SK-N-SH (cell line): ENCODE measurements at regions not wholly inside any gene's neighbourhood (a gene's known extent, or its start where the extent isn't known, plus 50 kb on each side); places are given as distances from the start of the nearest gene placed in this dataset.

Experiments used
- CTCF ChIP-seq: fragments of 200-600 bp; sonication (generic); IDR thresholded peaks from 2 replicates; pipeline ENCODE4 v1.6.1; 2017; ENCODE audit warnings: antibody characterized with exemption, mild to moderate bottlenecking, moderate library complexity
- EP300 ChIP-seq, 2 experiments: IDR thresholded peaks; 2 replicates each; pipeline versions ENCODE4 v1.4.0 to v1.6.1; 2012; ENCODE audit warnings: borderline replicate concordance in 1 of 2, low read depth in 1 of 2, low read length in 1 of 2
- FOXM1 ChIP-seq: IDR thresholded peaks from 2 replicates; pipeline ENCODE4 v1.4.0; 2012; ENCODE audit warnings: low read depth, mild to moderate bottlenecking
- MAX ChIP-seq: IDR thresholded peaks from 2 replicates; pipeline ENCODE4 v1.4.0; 2012; ENCODE audit warnings: low read depth
- MXI1 ChIP-seq: IDR thresholded peaks from 2 replicates; pipeline ENCODE4 v1.6.1; 2012; ENCODE audit warnings: mild to moderate bottlenecking, low read depth, low read length, improper control_type of control experiment
- RAD21 ChIP-seq: IDR thresholded peaks from 2 replicates; pipeline ENCODE4 v1.6.1; 2012; ENCODE audit warnings: mild to moderate bottlenecking, low read length
- REST ChIP-seq: IDR thresholded peaks from 2 replicates; pipeline ENCODE4 v1.6.1; 2012; ENCODE audit warnings: mild to moderate bottlenecking, low read depth, low read length, moderate library complexity
- RFX5 ChIP-seq: IDR thresholded peaks from 2 replicates; pipeline ENCODE4 v1.6.1; 2012; ENCODE audit warnings: mild to moderate bottlenecking, improper control_type of control experiment, low read length
- RXRA ChIP-seq: IDR thresholded peaks from 2 replicates; pipeline ENCODE4 v1.4.0; 2012; ENCODE audit warnings: low read depth, mild to moderate bottlenecking, borderline replicate concordance
- TAF1 ChIP-seq: IDR thresholded peaks from 2 replicates; pipeline ENCODE4 v1.6.1; 2012; ENCODE audit warnings: low read depth, mild to moderate bottlenecking, low read length, moderate library complexity, borderline replicate concordance

- TF ChIP-seq CTCF (no peak), MXI1 (no peak), EP300 (IDR thresholded peaks at IDR 0.05; ENCODE audit: borderline replicate concordance in 1 of 2, low read depth in 1 of 2, low read length in 1 of 2) (no peak), RXRA (no peak), RFX5 (no peak), REST (no peak), RAD21 (no peak), FOXM1 (no peak), MAX (no peak), TAF1 (no peak)
These were observed 268.3 kb upstream of the REG3G start for GRCh38 chr2:78757191-78757590.
